RWPE2 (cell line): ENCODE measurements at regions not wholly inside any gene's neighbourhood (a gene's known extent, or its start where the extent isn't known, plus 50 kb on each side); places are given as distances from the start of the nearest gene placed in this dataset.
A peak's percentile ranks its signal among the peaks of the same experiment; 100 is the strongest.
"Not testable (repeated sequence)": the region's sequence is repeated elsewhere in the genome, so short reads cannot be mapped to it uniquely, and the experiment has no call there.

ENCODE experiments used
- ATAC-seq: fragments of 200-7000 bp; cut with Tn5 transposase; 3 replicates; pipeline ENCODE4 v1.9.1; 2021; ENCODE audit warnings: low read depth
- DNase-seq: peaks from one replicate; pipeline ENCODE4 v3.0.0-alpha.2; 2020; ENCODE audit warnings: low spot score
- H3K27ac ChIP-seq: fragments of 450-650 bp; 2 replicates; pipeline ENCODE4 v1.5.1; 2017; ENCODE audit warnings: mild to moderate bottlenecking; ENCODE audit not compliant: poor library complexity, severe bottlenecking
- H3K27me3 ChIP-seq: fragments of 250-450 bp; sonication (Bioruptor Pico); 2 replicates; pipeline ENCODE4 v1.5.1; 2021; ENCODE audit warnings: mild to moderate bottlenecking, moderate library complexity; ENCODE audit not compliant: insufficient read depth, poor library complexity, severe bottlenecking
- H3K36me3 ChIP-seq: fragments of 250-450 bp; sonication (Bioruptor Pico); 2 replicates; pipeline ENCODE4 v1.5.1; 2020; ENCODE audit warnings: low read depth, mild to moderate bottlenecking, moderate library complexity
- H3K4me1 ChIP-seq: fragments of 250-450 bp; sonication (Bioruptor Pico); 2 replicates; pipeline ENCODE4 v1.5.1; 2021; ENCODE audit warnings: mild to moderate bottlenecking, moderate library complexity; ENCODE audit not compliant: insufficient read depth, poor library complexity, severe bottlenecking
- H3K4me3 ChIP-seq: fragments of 250-450 bp; sonication (Bioruptor Pico); 2 replicates; pipeline ENCODE4 v1.5.1; 2021; ENCODE audit warnings: mild to moderate bottlenecking, moderate library complexity; ENCODE audit not compliant: severe bottlenecking
- H3K9me3 ChIP-seq: fragments of 250-450 bp; sonication (Bioruptor Pico); 2 replicates; pipeline ENCODE4 v1.5.1; 2021; ENCODE audit warnings: mild to moderate bottlenecking, moderate library complexity; ENCODE audit not compliant: severe bottlenecking

DNA sequence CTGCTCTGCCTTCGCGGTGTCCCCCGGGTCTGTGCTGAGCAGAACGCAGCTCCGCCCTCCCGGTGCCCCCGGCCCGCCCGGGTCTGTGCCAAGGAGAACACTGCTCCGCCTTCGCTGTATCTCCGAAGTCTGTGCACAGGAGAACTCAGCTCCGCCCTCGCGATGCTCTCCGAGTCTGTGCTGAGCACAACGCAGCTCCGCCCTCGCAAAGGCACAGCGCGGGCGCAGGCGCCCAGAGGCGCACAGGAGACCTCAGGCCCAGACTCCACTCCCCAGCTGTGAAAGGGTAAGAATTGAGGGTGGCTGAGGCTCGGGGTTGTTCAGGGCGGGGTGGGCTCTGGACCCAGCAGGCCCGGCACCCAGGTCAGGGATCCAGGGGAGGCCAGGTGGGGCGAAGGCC lies 123.2 kb downstream of the PPIAL4F start:
- not testable (repeated sequence) for H3K27me3 ChIP-seq, H3K4me1 ChIP-seq, H3K36me3 ChIP-seq, DNase-seq, H3K4me3 ChIP-seq, H3K27ac ChIP-seq, H3K9me3 ChIP-seq
- ATAC-seq, result peak; percentile 78
